A549 (cell line): ENCODE measurements at regions not wholly inside any gene's neighbourhood (a gene's known extent, or its start where the extent isn't known, plus 50 kb on each side); places are given as distances from the start of the nearest gene placed in this dataset.
A peak's percentile ranks its signal among the peaks of the same experiment; 100 is the strongest.
"Not testable (repeated sequence)": the region's sequence is repeated elsewhere in the genome, so short reads cannot be mapped to it uniquely, and the experiment has no call there.

Experiments
- ATAC-seq, 2 experiments: fragments of 200-7000 bp in 1 of 2; fragments of >200 bp in 1 of 2; cut with Nextera tagmentation in 1 of 2; cut with Tn5 transposase in 1 of 2; 3 replicates each; pipeline versions ENCODE4 v1.8.0 to v1.9.1; 2018 to 2020; ENCODE audit warnings: mild to moderate bottlenecking in 1 of 2, moderate library complexity in 1 of 2
- CTCF ChIA-PET: fragments of 300-600 bp; sonication (Branson Sonifier 250); formaldehyde crosslinking; extraction: SDS; loops from one replicate; lab custom pipeline; 2021; ENCODE audit warnings: antibody characterized with exemption, inconsistent platforms; lab: Yijun Ruan, JAX
- POLR2A ChIA-PET: fragments of 350-600 bp; formaldehyde crosslinking; extraction: SDS; loops from one replicate; lab custom pipeline; 2021; ENCODE audit warnings: antibody characterized with exemption, inconsistent platforms; lab: Yijun Ruan, JAX
- DNase-seq, 2 experiments: peaks; one replicate each; pipeline versions ENCODE4 v3.0.0 to v3.0.0-alpha.2; 2011 to 2016; ENCODE audit warnings: low read depth in 1 of 2, low spot score in 1 of 2
- FAIRE-seq: peaks from 2 replicates; lab custom pipeline; 2011; peaks lifted over from hg19 to GRCh38; lab: Jason Lieb, UNC
- H3K27ac ChIP-seq, 2 experiments: fragments of >200 bp; sonication (Bioruptor Twin); formaldehyde crosslinking; 3 replicates each; pipeline ENCODE4 v1.5.1; 2016 to 2017
- H3K4me1 ChIP-seq: fragments of >200 bp; sonication (Bioruptor Twin); formaldehyde crosslinking; 3 replicates; pipeline ENCODE4 v1.6.1; 2016
- H3K4me2 ChIP-seq: fragments of >200 bp; sonication (Bioruptor Twin); formaldehyde crosslinking; 3 replicates; pipeline ENCODE4 v1.6.1; 2016
- H3K4me3 ChIP-seq: fragments of >200 bp; sonication (Bioruptor Twin); formaldehyde crosslinking; 3 replicates; pipeline ENCODE4 v1.5.1; 2016
- H3K9me3 ChIP-seq: fragments of >200 bp; sonication (Bioruptor Twin); formaldehyde crosslinking; 3 replicates; pipeline ENCODE4 v1.6.1; 2016
- BCL3 ChIP-seq: fragments of >200 bp; sonication (Bioruptor Twin); formaldehyde crosslinking; IDR thresholded peaks from 3 replicates; pipeline ENCODE4 v1.6.1; 2016
- CHD4 ChIP-seq: fragments of 200-600 bp; sonication (generic); IDR thresholded peaks from 2 replicates; pipeline ENCODE4 v1.6.1; 2016; ENCODE audit warnings: antibody characterized with exemption, mild to moderate bottlenecking, borderline replicate concordance
- ESRRA ChIP-seq: fragments of 150-350 bp; IDR thresholded peaks from 2 replicates; pipeline ENCODE4 v1.6.1; 2014; ENCODE audit warnings: mild to moderate bottlenecking, low read length, borderline replicate concordance
- GATA3 ChIP-seq: IDR thresholded peaks from 2 replicates; pipeline ENCODE4 v1.6.1; 2012; ENCODE audit warnings: borderline replicate concordance
- JUN ChIP-seq, 2 experiments: fragments of >200 bp; sonication (Bioruptor Twin); formaldehyde crosslinking; IDR thresholded peaks; 2 replicates in 1 of 2; 3 replicates in 1 of 2; pipeline ENCODE4 v1.6.1; 2016 to 2017
- MAFK ChIP-seq: fragments of 450-650 bp; IDR thresholded peaks from 2 replicates; pipeline ENCODE4 v1.6.1; 2014; ENCODE audit not compliant: partially characterized antibody
- NPAS2 ChIP-seq: fragments of 250-450 bp; sonication (Bioruptor Pico); IDR thresholded peaks from 2 replicates; pipeline ENCODE4 v1.8.0; 2022; ENCODE audit warnings: mild to moderate bottlenecking, moderate library complexity, borderline replicate concordance
- POLR2A ChIP-seq: IDR thresholded peaks from 2 replicates; pipeline ENCODE4 v1.6.1; 2012; ENCODE audit warnings: mild to moderate bottlenecking, low read length
- RAD21 ChIP-seq, 2 experiments: fragments of >200 bp in 1 of 2; sonication (Bioruptor Twin) in 1 of 2; formaldehyde crosslinking in 1 of 2; IDR thresholded peaks in 1 of 2; conservative IDR thresholded peaks in 1 of 2; 2 replicates in 1 of 2; 3 replicates in 1 of 2; pipeline ENCODE4 v1.6.1; 2012 to 2018; ENCODE audit warnings: inconsistent platforms in 1 of 2
- SMC3 ChIP-seq: fragments of >200 bp; sonication (Bioruptor Twin); formaldehyde crosslinking; IDR thresholded peaks from 3 replicates; pipeline ENCODE4 v1.6.1; 2018; ENCODE audit warnings: inconsistent platforms
- SREBF2 ChIP-seq: fragments of 450-650 bp; IDR thresholded peaks from 2 replicates; pipeline ENCODE4 v1.6.1; 2014; ENCODE audit warnings: mild to moderate bottlenecking, moderate library complexity
- USF2 ChIP-seq: fragments of 450-650 bp; IDR thresholded peaks from 2 replicates; pipeline ENCODE4 v1.6.1; 2014; ENCODE audit warnings: antibody characterized with exemption
- ZSCAN20 ChIP-seq: fragments of 250-450 bp; sonication (Bioruptor Pico); IDR thresholded peaks from 2 replicates; pipeline ENCODE4 v1.8.0; 2022; ENCODE audit warnings: mild to moderate bottlenecking, moderate library complexity
- WGBS: methylation state at CpG from one replicate; pipeline ENCODE4 v1.1.6; 2017; ENCODE audit errors: missing lambda C conversion rate; 5-methylcytosine and 5-hydroxymethylcytosine counted together

- POLR2A ChIA-PET, result no interaction called here
- CTCF ChIA-PET, result no interaction called here
- no peak overlapping the region for H3K4me3 ChIP-seq
- no peak for DNase-seq
- TF ChIP-seq POLR2A, result no peak
- no peak for TF ChIP-seq ZSCAN20 (CRISPR knock-in tag)
- no peak for TF ChIP-seq BCL3
- TF ChIP-seq SREBF2, result no peak
- TF ChIP-seq GATA3, result no peak
- TF ChIP-seq NPAS2, result no peak
- no peak for TF ChIP-seq USF2
- TF ChIP-seq SMC3, result no peak
- TF ChIP-seq, all 56 proteins: peak for 0
- FAIRE-seq, result no peak
- H3K27ac ChIP-seq, result no peak overlapping the region
- H3K9me3 ChIP-seq, result peaks cover 6% of the 10 kb centered on the region; the same call in 1 of the 3 replicates
- no peaks in the 10 kb centered on the region for H3K4me1 ChIP-seq
- ATAC-seq, result no peak
- 33% methylated on average over 4 of the region's 4 CpGs for WGBS
- no peak overlapping the region for H3K4me2 ChIP-seq
These were observed 497.9 kb upstream of the ARPP21 start for GRCh38 chr3:35141406-35141805.

GRCh38 chr3:35144011-35144410 is 495.3 kb upstream of the ARPP21 start:
- H3K4me2 ChIP-seq, result no peak overlapping the region
- TF ChIP-seq NPAS2 (no peak), BCL3 (no peak), RAD21 (conservative IDR thresholded peaks at IDR 0.05 in 1 of 2, IDR thresholded peaks at IDR 0.05 in 1 of 2) (no peak), USF2 (no peak), CHD4 (no peak), ESRRA (no peak)
- FAIRE-seq (no peak), DNase-seq (no peak), ATAC-seq (no peak)
- no peaks in the 10 kb centered on the region for H3K4me1 ChIP-seq
- H3K27ac ChIP-seq, result no peak overlapping the region
- POLR2A ChIA-PET, result no interaction called here
- CTCF ChIA-PET, result no interaction called here
- H3K4me3 ChIP-seq, result no peak overlapping the region
- peaks cover 6% of the 10 kb centered on the region; the same call in 1 of the 3 replicates for H3K9me3 ChIP-seq

- H3K4me2 ChIP-seq, POLR2A ChIA-PET, H3K4me1 ChIP-seq, H3K4me3 ChIP-seq, DNase-seq, CTCF ChIA-PET, ATAC-seq, FAIRE-seq, H3K9me3 ChIP-seq, H3K27ac ChIP-seq: not testable (repeated sequence)
- 50% methylated on average over 8 of the region's 10 CpGs for WGBS
These were observed 492.9 kb upstream of the ARPP21 start for GRCh38 chr3:35146256-35147035.

GRCh38 chr3:35183927-35184675 is 455.2 kb upstream of the ARPP21 start:
- TF ChIP-seq MAFK (peak; percentile 23), JUN (IDR thresholded peaks at IDR 0.05) (no peak)
- TF ChIP-seq, all 56 proteins: peak for 1
- Histone ChIP-seq H3K9me3 (peaks cover 24% of the 10 kb centered on the region), H3K27ac (peak overlapping the region in 1 of 2 experiments; percentile 40; a peak in 1 of 6 replicates), H3K4me3 (no peak overlapping the region), H3K4me2 (no peak overlapping the region; the same call in 2 of the 3 replicates), H3K4me1 (no peaks in the 10 kb centered on the region)
- ChIA-PET POLR2A (no interaction called here), CTCF (interaction anchor here (1.4 kb wide), 1 partner anchor 10 kb away, joined by 3 read pairs; no protein-coding TSS in a partner anchor)
- ATAC-seq (no peak), FAIRE-seq (no peak), DNase-seq (no peak)
- WGBS, result 9% methylated on average over 2 of the region's 2 CpGs
